ENCODE measurements at regions not wholly inside any gene's neighbourhood (a gene's known extent, or its start where the extent isn't known, plus 50 kb on each side); places are given as distances from the start of the nearest gene placed in this dataset.
"Not testable (repeated sequence)": the region's sequence is repeated elsewhere in the genome, so short reads cannot be mapped to it uniquely, and the experiment has no call there.

- H3K27me3 ChIP-seq (replicated peaks; ENCODE audit: control insufficient read depth, insufficient read depth, low read length) = peaks cover 29% of the 10 kb centered on the region
- DNase-seq (ENCODE audit: low read depth) = no peak
- no peaks in the 10 kb centered on the region for H3K9me3 ChIP-seq (ENCODE audit: control insufficient read depth, low read length)
- no peaks in the 10 kb centered on the region for H3K36me3 ChIP-seq (ENCODE audit: control insufficient read depth, insufficient read depth, low read length, severe bottlenecking)
- H3K9ac ChIP-seq (ENCODE audit: low read length) = no peak overlapping the region
- no peaks in the 10 kb centered on the region for H3K4me1 ChIP-seq (ENCODE audit: control insufficient read depth, insufficient read depth, low read length)
- H3K4me3 ChIP-seq (ENCODE audit: low read length) = no peak overlapping the region
Observed at GRCh38 chr9:95574176-95574575, 57.4 kb upstream of the PTCH1 start.

DNA sequence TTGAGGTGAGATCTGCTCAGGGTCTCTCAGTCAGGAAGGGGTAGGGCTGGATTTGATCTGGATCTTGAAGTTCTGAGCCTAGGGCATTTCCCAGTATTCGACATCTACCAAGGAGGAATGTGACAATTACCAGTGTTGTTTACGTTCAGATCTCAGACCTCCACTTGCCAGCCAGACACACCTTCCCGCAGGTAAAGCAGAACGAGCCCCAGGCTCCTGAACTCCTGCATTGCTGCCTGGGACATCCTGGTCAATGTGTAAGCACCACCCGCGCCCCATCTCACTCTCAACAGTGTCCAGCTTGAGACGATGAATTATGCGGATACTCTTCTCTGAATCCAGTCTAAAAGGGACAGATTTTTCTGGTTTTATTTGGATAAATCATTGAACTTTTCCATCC, 56.7 kb upstream of the PTCH1 start:
- Histone ChIP-seq H3K9me3 (ENCODE audit: control insufficient read depth, low read length) (no peaks in the 10 kb centered on the region), H3K9ac (ENCODE audit: low read length) (no peak overlapping the region), H3K4me1 (ENCODE audit: control insufficient read depth, insufficient read depth, low read length) (no peaks in the 10 kb centered on the region), H3K4me3 (ENCODE audit: low read length) (no peak overlapping the region), H3K27me3 (replicated peaks; ENCODE audit: control insufficient read depth, insufficient read depth, low read length) (peaks cover 24% of the 10 kb centered on the region), H3K36me3 (ENCODE audit: control insufficient read depth, insufficient read depth, low read length, severe bottlenecking) (no peaks in the 10 kb centered on the region)
- no peak for DNase-seq (ENCODE audit: low read depth)

DNA sequence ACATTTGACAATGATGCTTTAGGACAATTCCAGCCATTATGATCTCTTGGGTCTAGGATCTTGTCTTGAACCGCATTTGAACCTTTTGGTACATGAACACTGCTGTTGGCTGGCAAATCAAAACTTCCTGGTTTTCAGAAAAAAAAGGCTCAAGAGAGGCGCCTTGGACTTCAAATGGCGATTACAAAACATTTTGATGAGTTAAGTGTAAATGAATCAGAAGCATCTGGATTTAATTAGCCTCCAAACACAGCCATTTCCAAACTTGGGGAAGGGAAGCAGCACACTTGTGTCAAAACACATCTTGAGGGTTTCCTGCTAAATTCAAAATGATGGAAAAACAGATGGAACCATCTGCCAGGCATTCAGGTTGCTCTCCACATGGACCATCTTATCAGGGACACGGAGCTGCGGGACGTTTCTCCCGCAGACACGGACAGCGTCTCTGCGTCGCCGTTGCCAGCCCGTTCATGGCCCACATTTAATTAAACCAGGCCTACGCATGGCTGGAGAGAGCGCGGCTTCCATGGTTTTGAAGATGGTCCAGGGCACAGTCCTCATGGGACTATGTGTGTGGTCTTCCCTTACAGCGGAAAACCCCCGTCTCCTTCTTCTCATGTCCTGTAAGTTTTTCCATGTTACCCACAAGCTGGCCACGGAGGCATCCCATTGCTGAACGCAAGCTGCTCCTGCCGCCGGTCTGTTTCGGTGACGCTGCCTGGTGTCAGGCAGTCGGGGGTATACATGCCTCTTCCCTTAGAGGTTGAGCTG, 55.8 kb upstream of the PTCH1 start:
- Histone ChIP-seq H3K36me3 (ENCODE audit: control insufficient read depth, insufficient read depth, low read length, severe bottlenecking) (no peaks in the 10 kb centered on the region), H3K9me3 (ENCODE audit: control insufficient read depth, low read length) (no peaks in the 10 kb centered on the region), H3K4me3 (ENCODE audit: low read length) (no peak overlapping the region), H3K27me3 (replicated peaks; ENCODE audit: control insufficient read depth, insufficient read depth, low read length) (peaks cover 22% of the 10 kb centered on the region), H3K4me1 (ENCODE audit: control insufficient read depth, insufficient read depth, low read length) (no peaks in the 10 kb centered on the region), H3K9ac (ENCODE audit: low read length) (no peak overlapping the region)
- DNase-seq (ENCODE audit: low read depth) = peak; percentile 23

DNA sequence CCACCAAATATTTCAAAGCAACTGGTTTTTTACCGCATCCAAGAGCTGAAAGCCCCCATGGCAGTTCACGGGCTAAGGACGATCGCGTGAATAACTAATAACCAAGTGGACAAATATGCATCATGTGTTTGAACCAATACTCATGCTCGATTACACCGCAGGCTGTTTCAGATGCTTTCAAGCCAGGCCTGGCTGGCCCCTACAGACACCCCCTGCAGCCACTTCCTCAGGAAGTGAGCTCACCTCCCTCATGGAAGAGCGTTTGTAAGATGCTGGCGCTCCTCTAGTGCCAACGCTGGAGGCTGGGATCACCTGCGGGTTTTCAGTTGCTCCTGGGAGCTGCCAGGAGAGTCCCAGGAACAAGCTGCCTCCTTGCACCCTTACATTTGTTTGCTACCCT, 53.9 kb upstream of the PTCH1 start:
- H3K4me1 ChIP-seq (ENCODE audit: control insufficient read depth, insufficient read depth, low read length) = no peaks in the 10 kb centered on the region
- no peak overlapping the region for H3K9ac ChIP-seq (ENCODE audit: low read length)
- no peaks in the 10 kb centered on the region for H3K9me3 ChIP-seq (ENCODE audit: control insufficient read depth, low read length)
- DNase-seq (ENCODE audit: low read depth) = no peak
- no peaks in the 10 kb centered on the region for H3K36me3 ChIP-seq (ENCODE audit: control insufficient read depth, insufficient read depth, low read length, severe bottlenecking)
- peaks cover 28% of the 10 kb centered on the region for H3K27me3 ChIP-seq (replicated peaks; ENCODE audit: control insufficient read depth, insufficient read depth, low read length)
- H3K4me3 ChIP-seq (ENCODE audit: low read length) = no peak overlapping the region

DNA sequence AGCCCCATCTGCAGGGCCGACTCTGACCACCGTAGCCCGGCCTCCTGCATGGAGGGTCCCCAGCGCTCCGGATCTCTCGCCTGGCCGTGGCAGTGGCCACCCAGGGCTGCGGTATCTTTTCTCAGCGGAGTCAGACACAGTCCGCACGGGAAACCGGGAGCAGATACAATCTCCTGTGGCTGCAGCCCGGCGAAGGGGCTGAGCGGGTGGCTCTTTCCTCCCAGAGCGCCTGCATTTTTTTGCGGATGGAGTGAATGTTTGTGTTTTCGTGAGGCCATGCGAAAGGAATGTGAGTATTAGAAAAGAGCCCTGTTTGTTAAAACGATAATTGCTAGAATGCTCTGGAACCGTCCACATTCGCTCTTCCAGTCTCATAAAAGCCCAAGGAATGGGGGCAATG, 53.4 kb upstream of the PTCH1 start:
- H3K36me3 ChIP-seq (ENCODE audit: control insufficient read depth, insufficient read depth, low read length, severe bottlenecking) = no peaks in the 10 kb centered on the region
- peak overlapping the region; percentile 70 for H3K4me3 ChIP-seq (ENCODE audit: low read length)
- no peaks in the 10 kb centered on the region for H3K4me1 ChIP-seq (ENCODE audit: control insufficient read depth, insufficient read depth, low read length)
- peak; percentile 37 for DNase-seq (ENCODE audit: low read depth)
- peaks cover 26% of the 10 kb centered on the region for H3K27me3 ChIP-seq (replicated peaks; ENCODE audit: control insufficient read depth, insufficient read depth, low read length)
- H3K9ac ChIP-seq (ENCODE audit: low read length) = no peak overlapping the region
- no peaks in the 10 kb centered on the region for H3K9me3 ChIP-seq (ENCODE audit: control insufficient read depth, low read length)

DNA sequence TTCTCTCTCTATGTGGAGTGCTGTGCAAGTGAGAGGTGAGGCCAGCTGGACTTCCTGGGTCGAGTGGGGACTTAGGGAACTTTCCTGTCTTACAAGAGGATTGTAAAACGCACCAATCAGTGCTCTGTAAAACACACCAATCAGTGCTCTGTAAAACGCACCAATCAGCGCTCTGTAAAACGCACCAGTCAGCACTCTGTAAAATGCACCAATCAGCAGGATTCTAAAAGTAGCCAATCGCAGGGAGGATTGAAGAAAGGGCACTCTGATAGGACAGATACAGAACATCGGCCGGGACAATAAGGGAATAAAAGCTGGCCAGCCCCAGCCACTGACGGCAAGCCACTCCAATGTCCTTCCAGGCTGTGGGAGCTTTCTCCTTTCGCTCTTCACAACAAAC, 52.0 kb upstream of the PTCH1 start:
- not testable (repeated sequence) for H3K4me1 ChIP-seq (ENCODE audit: control insufficient read depth, insufficient read depth, low read length); H3K9ac ChIP-seq (ENCODE audit: low read length); H3K36me3 ChIP-seq (ENCODE audit: control insufficient read depth, insufficient read depth, low read length, severe bottlenecking); DNase-seq (ENCODE audit: low read depth); H3K4me3 ChIP-seq (ENCODE audit: low read length); H3K9me3 ChIP-seq (ENCODE audit: control insufficient read depth, low read length)
- H3K27me3 ChIP-seq (replicated peaks; ENCODE audit: control insufficient read depth, insufficient read depth, low read length) = peaks cover 30% of the 10 kb centered on the region
